ENCODE measurements at regions not wholly inside any gene's neighbourhood (a gene's known extent, or its start where the extent isn't known, plus 50 kb on each side); places are given as distances from the start of the nearest gene placed in this dataset.

DNA sequence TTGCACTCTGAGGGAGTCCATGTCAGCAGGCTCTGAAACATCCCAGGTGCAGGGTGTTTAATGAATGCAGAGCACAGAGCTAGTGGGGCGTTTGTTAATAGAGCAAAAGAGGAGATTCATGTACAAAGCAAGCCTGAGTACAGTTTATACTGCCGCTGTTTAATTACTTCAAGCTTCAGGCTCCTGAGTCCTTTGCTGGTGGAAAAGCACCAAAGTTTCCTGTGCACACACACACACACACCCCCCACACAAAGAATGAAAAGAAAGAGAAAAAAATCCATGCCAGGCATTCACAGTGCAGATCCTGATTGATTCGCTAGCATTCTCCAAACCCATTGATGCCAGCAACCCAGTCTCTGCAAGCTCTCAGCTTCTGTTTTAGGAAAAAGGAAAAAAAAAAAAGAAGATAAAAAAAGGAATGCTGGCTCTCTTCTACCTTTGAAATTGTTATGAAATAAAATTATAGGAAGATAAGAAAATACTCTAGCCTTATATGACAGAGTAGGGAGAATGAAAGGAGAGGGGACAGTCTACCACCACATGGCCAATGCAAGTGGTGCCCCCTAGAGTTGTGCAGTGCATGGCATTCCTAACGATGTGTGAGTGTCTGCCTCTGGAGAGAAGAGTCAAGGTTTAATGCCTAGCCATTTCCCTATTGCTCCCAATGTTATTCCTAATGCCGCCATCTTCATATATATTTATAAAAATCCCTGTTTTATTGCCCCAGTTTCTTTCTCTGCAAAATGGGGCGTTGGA is 216.5 kb downstream of the TMEM114 start:
- TF ChIP-seq, protein P1, sequence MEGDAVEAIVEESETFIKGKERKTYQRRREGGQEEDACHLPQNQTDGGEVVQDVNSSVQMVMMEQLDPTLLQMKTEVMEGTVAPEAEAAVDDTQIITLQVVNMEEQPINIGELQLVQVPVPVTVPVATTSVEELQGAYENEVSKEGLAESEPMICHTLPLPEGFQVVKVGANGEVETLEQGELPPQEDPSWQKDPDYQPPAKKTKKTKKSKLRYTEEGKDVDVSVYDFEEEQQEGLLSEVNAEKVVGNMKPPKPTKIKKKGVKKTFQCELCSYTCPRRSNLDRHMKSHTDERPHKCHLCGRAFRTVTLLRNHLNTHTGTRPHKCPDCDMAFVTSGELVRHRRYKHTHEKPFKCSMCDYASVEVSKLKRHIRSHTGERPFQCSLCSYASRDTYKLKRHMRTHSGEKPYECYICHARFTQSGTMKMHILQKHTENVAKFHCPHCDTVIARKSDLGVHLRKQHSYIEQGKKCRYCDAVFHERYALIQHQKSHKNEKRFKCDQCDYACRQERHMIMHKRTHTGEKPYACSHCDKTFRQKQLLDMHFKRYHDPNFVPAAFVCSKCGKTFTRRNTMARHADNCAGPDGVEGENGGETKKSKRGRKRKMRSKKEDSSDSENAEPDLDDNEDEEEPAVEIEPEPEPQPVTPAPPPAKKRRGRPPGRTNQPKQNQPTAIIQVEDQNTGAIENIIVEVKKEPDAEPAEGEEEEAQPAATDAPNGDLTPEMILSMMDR (IDR thresholded peaks at IDR 0.05), result no peak
- TF ChIP-seq POLR2A (IDR thresholded peaks at IDR 0.05; ENCODE audit: low read depth) (no peak), EP300 (IDR thresholded peaks at IDR 0.05) (no peak)

Data from esophagus muscularis mucosa (tissue), 4 donors.